Large intestine (tissue), 3 donors: ENCODE measurements at regions not wholly inside any gene's neighbourhood (a gene's known extent, or its start where the extent isn't known, plus 50 kb on each side); places are given as distances from the start of the nearest gene placed in this dataset.
"Not testable (repeated sequence)": the region's sequence is repeated elsewhere in the genome, so short reads cannot be mapped to it uniquely, and the experiment has no call there.

ENCODE experiments used
- DNase-seq, 2 donors: peaks; one replicate each; pipeline versions ENCODE4 v3.0.0 to v3.0.0-alpha.2; 2013
- H3K27ac ChIP-seq: one replicate; pipeline ENCODE4 v1.5.1; 2013; ENCODE audit warnings: low read length
- H3K27me3 ChIP-seq: 2 replicates; pipeline ENCODE4 v1.6.1; 2013; ENCODE audit warnings: low read length; ENCODE audit not compliant: control insufficient read depth, insufficient read depth
- H3K36me3 ChIP-seq: 2 replicates; pipeline ENCODE4 v1.6.1; 2013; ENCODE audit warnings: low read length; ENCODE audit not compliant: control insufficient read depth, insufficient read depth
- H3K4me1 ChIP-seq: one replicate; pipeline ENCODE4 v1.6.1; 2013; ENCODE audit warnings: low read length; ENCODE audit not compliant: control insufficient read depth, insufficient read depth
- H3K4me3 ChIP-seq: one replicate; pipeline ENCODE4 v1.5.1; 2013; ENCODE audit warnings: low read length
- H3K9me3 ChIP-seq: one replicate; pipeline ENCODE4 v1.6.1; 2013; ENCODE audit warnings: mild to moderate bottlenecking, low read depth, low read length, moderate library complexity; ENCODE audit not compliant: control insufficient read depth
- WGBS: methylation state at CpG from one replicate; pipeline ENCODE4 v1.1.5; 2013; ENCODE audit warnings: low lambda C conversion rate; ENCODE audit not compliant: insufficient coverage; 5-methylcytosine and 5-hydroxymethylcytosine counted together

DNA sequence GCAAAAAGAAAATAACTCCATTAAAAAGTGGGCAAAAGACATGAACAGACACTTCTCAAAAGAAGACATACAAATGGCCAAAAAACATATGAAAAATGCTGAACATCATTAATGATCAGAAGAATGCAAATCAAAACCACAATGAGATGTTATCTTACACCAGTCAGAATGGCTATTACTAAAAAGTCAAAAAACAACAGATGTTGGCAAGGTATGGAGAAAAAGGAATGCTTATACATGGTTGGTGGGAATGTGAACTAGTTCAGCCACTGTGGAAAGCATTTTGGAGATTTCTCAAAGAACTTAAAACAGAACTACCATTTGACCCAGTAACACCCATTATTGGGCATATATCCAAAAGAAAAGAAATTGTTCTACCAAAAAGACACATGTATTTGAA lies 936.7 kb downstream of the KCNJ2 start:
- H3K4me3 ChIP-seq, H3K36me3 ChIP-seq, DNase-seq, H3K4me1 ChIP-seq, H3K9me3 ChIP-seq, H3K27ac ChIP-seq, H3K27me3 ChIP-seq: not testable (repeated sequence)

- no peak for DNase-seq
Observed at GRCh38 chr17:71107136-71107535, 937.8 kb downstream of the KCNJ2 start.

DNA sequence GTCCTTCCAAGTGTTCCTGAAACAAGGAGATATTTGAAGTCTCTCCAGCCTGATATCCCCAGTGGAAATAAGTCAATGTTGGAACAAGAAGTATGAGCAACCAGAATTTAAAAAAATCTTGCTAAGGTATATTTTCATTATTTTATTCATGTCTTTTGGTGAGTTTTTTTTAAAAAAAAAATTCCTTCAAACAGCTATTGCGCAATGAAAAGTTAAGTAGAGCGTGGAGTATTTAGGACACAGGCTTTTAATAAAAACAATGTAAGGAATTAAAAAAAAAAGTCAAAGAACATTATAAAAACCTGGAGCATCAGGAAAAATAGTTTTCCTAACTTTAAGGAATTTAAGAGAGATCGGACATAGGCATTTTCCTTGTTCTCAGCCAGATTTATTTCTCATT lies 940.4 kb downstream of the KCNJ2 start:
- DNase-seq, result no peak
- no peak overlapping the region for H3K4me3 ChIP-seq
- H3K9me3 ChIP-seq, result no peaks in the 10 kb centered on the region
- no peak overlapping the region for H3K27ac ChIP-seq
- no peaks in the 10 kb centered on the region for H3K27me3 ChIP-seq
- no peaks in the 10 kb centered on the region for H3K4me1 ChIP-seq
- WGBS, result 96% methylated on average over 3 of the region's 3 CpGs
- no peaks in the 10 kb centered on the region for H3K36me3 ChIP-seq

More at GRCh38 chr17:71107136-71107535, 937.8 kb downstream of the KCNJ2 start:
- Histone ChIP-seq H3K36me3 (no peaks in the 10 kb centered on the region), H3K4me1 (no peaks in the 10 kb centered on the region), H3K27ac (no peak overlapping the region), H3K27me3 (no peaks in the 10 kb centered on the region), H3K9me3 (no peaks in the 10 kb centered on the region), H3K4me3 (no peak overlapping the region)
- WGBS, result no CpG with 5 or more reads among the region's 1 CpG

GRCh38 chr17:71110326-71110725 lies 941.0 kb downstream of the KCNJ2 start:
- Histone ChIP-seq H3K36me3 (no peaks in the 10 kb centered on the region), H3K9me3 (no peaks in the 10 kb centered on the region), H3K4me1 (no peaks in the 10 kb centered on the region), H3K27me3 (no peaks in the 10 kb centered on the region), H3K27ac (no peak overlapping the region), H3K4me3 (no peak overlapping the region)
- 100% methylated on average over 1 of the region's 3 CpGs for WGBS
- DNase-seq, result no peak

- WGBS, result 50% methylated on average over 2 of the region's 2 CpGs
- H3K27me3 ChIP-seq, result no peaks in the 10 kb centered on the region
- H3K9me3 ChIP-seq, result no peaks in the 10 kb centered on the region
- no peak for DNase-seq
- H3K4me1 ChIP-seq, result no peaks in the 10 kb centered on the region
- no peak overlapping the region for H3K4me3 ChIP-seq
- H3K36me3 ChIP-seq, result no peaks in the 10 kb centered on the region
- H3K27ac ChIP-seq, result no peak overlapping the region
Observed at GRCh38 chr17:71111460-71111859, 942.1 kb downstream of the KCNJ2 start.

DNA sequence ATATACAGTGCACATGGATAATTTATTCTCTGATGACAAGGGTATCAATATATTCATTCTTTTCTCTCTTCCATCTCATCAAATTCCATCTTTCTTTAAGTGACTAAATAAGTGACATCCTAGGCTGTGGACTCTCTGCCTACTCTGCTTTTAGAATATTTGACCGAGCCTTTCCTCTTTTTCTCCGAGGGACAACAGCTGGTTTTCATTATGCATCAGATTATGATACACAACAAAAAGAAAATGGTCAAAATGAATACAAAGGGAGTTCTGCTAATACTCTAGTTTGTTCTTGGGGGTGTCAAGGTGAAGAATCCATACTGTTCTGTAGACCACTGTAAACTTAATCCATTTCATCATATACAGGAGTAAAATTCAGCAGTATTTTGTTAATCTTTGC lies 942.6 kb downstream of the KCNJ2 start:
- Histone ChIP-seq H3K4me3 (no peak overlapping the region), H3K27ac (no peak overlapping the region), H3K27me3 (no peaks in the 10 kb centered on the region), H3K4me1 (no peaks in the 10 kb centered on the region), H3K36me3 (no peaks in the 10 kb centered on the region), H3K9me3 (no peaks in the 10 kb centered on the region)
- DNase-seq, result no peak
- 100% methylated on average over 1 of the region's 2 CpGs for WGBS

DNA sequence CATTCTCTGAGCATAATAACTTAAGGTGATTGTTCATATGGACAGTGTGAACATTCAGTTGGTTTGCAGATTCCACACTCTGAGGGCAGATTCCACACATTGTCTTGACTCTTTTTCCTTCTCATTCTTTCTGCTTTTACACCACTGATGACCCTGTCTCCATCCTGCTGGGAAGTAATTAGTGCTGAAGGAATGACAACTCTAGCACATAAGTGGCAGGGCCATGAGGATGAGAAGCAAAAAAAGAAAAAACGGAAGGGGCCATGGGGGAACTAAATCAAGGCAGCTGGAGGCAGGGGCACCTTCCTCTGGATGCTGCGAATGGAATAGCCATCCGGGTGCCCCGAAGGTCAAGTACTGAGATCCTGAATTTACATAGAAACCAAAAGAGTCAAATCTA lies 944.0 kb downstream of the KCNJ2 start:
- no peaks in the 10 kb centered on the region for H3K27me3 ChIP-seq
- no peak overlapping the region for H3K27ac ChIP-seq
- no peaks in the 10 kb centered on the region for H3K4me1 ChIP-seq
- H3K4me3 ChIP-seq, result no peak overlapping the region
- no CpG with 5 or more reads among the region's 4 CpGs for WGBS
- DNase-seq, result no peak
- no peaks in the 10 kb centered on the region for H3K9me3 ChIP-seq
- no peaks in the 10 kb centered on the region for H3K36me3 ChIP-seq

- Histone ChIP-seq H3K9me3 (no peaks in the 10 kb centered on the region), H3K27me3 (no peaks in the 10 kb centered on the region), H3K36me3 (no peaks in the 10 kb centered on the region), H3K4me1 (no peaks in the 10 kb centered on the region), H3K4me3 (no peak overlapping the region), H3K27ac (no peak overlapping the region)
- DNase-seq, result no peak
- WGBS, result 100% methylated on average over 1 of the region's 7 CpGs
Observed at GRCh38 chr17:71114911-71115668, 945.8 kb downstream of the KCNJ2 start.

DNA sequence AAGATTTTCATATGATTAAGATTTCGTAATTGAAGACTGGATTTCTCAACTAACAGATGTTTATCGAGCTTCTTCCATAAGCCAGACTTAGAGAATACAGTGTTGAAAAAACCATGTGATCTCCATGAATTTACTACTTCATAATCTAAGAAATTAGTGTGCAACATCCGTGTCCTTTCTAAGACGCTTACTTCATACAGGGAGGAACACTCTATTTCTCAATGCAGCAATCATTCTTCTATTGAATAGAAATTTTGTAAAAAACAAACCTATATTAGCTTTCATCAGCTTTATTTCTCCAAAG lies 946.3 kb downstream of the KCNJ2 start:
- Histone ChIP-seq H3K36me3 (no peaks in the 10 kb centered on the region), H3K4me1 (no peaks in the 10 kb centered on the region), H3K27ac (no peak overlapping the region), H3K9me3 (no peaks in the 10 kb centered on the region), H3K27me3 (no peaks in the 10 kb centered on the region), H3K4me3 (no peak overlapping the region)
- 86% methylated on average over 2 of the region's 4 CpGs for WGBS
- DNase-seq, result no peak

GRCh38 chr17:71117466-71117865 lies 948.1 kb downstream of the KCNJ2 start:
- Histone ChIP-seq H3K4me1 (no peaks in the 10 kb centered on the region), H3K36me3 (no peaks in the 10 kb centered on the region), H3K27ac (no peak overlapping the region), H3K9me3 (no peaks in the 10 kb centered on the region), H3K4me3 (no peak overlapping the region), H3K27me3 (no peaks in the 10 kb centered on the region)
- WGBS, result 83% methylated on average over 1 of the region's 4 CpGs
- DNase-seq, result no peak

- 64% methylated on average over 3 of the region's 4 CpGs for WGBS
- Histone ChIP-seq H3K27ac (no peak overlapping the region), H3K4me3 (no peak overlapping the region), H3K9me3 (no peaks in the 10 kb centered on the region), H3K4me1 (no peaks in the 10 kb centered on the region), H3K27me3 (no peaks in the 10 kb centered on the region), H3K36me3 (no peaks in the 10 kb centered on the region)
- peak; percentile 0 to 3 for DNase-seq
Observed at GRCh38 chr17:71118039-71118438, 948.7 kb downstream of the KCNJ2 start.
